OCI-LY1 (cell line): ENCODE measurements at regions not wholly inside any gene's neighbourhood (a gene's known extent, or its start where the extent isn't known, plus 50 kb on each side); places are given as distances from the start of the nearest gene placed in this dataset.

Experiments used
- H2AFZ ChIP-seq: fragments of 200-600 bp; sonication (generic), shearing (Covaris generic); 2 replicates; pipeline ENCODE4 v1.6.0; 2014; ENCODE audit warnings: antibody characterized with exemption, mild to moderate bottlenecking, low read length
- H3F3A ChIP-seq: fragments of 200-600 bp; sonication (generic), shearing (Covaris generic); 2 replicates; pipeline ENCODE4 v1.6.0; 2014; ENCODE audit warnings: mild to moderate bottlenecking, antibody characterized with exemption, low read length, moderate library complexity; ENCODE audit not compliant: insufficient read depth
- H3K27ac ChIP-seq: fragments of 200-600 bp; sonication (generic); 2 replicates; pipeline ENCODE4 v1.5.1; 2014; ENCODE audit warnings: low read length, mixed run types, mild to moderate bottlenecking, low read depth; ENCODE audit not compliant: poor library complexity, severe bottlenecking
- H3K27me3 ChIP-seq: fragments of 200-600 bp; sonication (generic); 2 replicates; pipeline ENCODE4 v1.6.0; 2014; ENCODE audit warnings: antibody characterized with exemption, mild to moderate bottlenecking, low read length, moderate library complexity; ENCODE audit not compliant: insufficient read depth
- H3K36me3 ChIP-seq: fragments of 200-600 bp; sonication (generic); 2 replicates; pipeline ENCODE4 v1.6.1; 2014; ENCODE audit warnings: mild to moderate bottlenecking, antibody characterized with exemption, low read length, moderate library complexity, mixed read lengths; ENCODE audit not compliant: insufficient read depth
- H3K4me1 ChIP-seq: fragments of 200-600 bp; sonication (generic); 2 replicates; pipeline ENCODE4 v1.5.1; 2014; ENCODE audit warnings: mild to moderate bottlenecking, low read length, moderate library complexity; ENCODE audit not compliant: insufficient read depth, severe bottlenecking
- H3K4me2 ChIP-seq: fragments of 200-600 bp; sonication (generic), shearing (Covaris generic); 2 replicates; pipeline ENCODE4 v1.6.1; 2014; ENCODE audit warnings: low read length
- H3K4me3 ChIP-seq: fragments of 200-600 bp; sonication (generic); 2 replicates; pipeline ENCODE4 v1.5.1; 2014; ENCODE audit warnings: low read length, low read depth, mild to moderate bottlenecking, mixed read lengths; ENCODE audit not compliant: poor library complexity, severe bottlenecking
- H3K79me2 ChIP-seq: fragments of 200-600 bp; shearing (Covaris generic); 2 replicates; pipeline ENCODE4 v1.6.1; 2016; ENCODE audit warnings: mixed run types, low read length, mixed read lengths; ENCODE audit not compliant: insufficient read depth
- H3K9ac ChIP-seq: fragments of 200-600 bp; sonication (generic), shearing (Covaris generic); 2 replicates; pipeline ENCODE4 v1.6.1; 2014; ENCODE audit warnings: mild to moderate bottlenecking, low read length, mixed read lengths
- H3K9me2 ChIP-seq: fragments of 200-600 bp; sonication (generic), shearing (Covaris generic); 2 replicates; pipeline ENCODE4 v1.6.1; 2014; ENCODE audit warnings: low read depth, mild to moderate bottlenecking, low read length, mixed read lengths
- H3K9me3 ChIP-seq: fragments of 200-600 bp; shearing (Covaris generic); 2 replicates; pipeline ENCODE4 v1.6.1; 2014; ENCODE audit warnings: low read length, mixed read lengths
- H4K20me1 ChIP-seq: fragments of 200-600 bp; sonication (generic), shearing (Covaris generic); 2 replicates; pipeline ENCODE4 v1.6.0; 2016; ENCODE audit warnings: mild to moderate bottlenecking, low read length; ENCODE audit not compliant: insufficient read depth
- EZH2 ChIP-seq: fragments of 200-600 bp; sonication (generic), shearing (Covaris generic); IDR thresholded peaks from 2 replicates; pipeline ENCODE4 v1.8.0; 2017; ENCODE audit warnings: borderline replicate concordance, mixed run types, mild to moderate bottlenecking, antibody characterized with exemption, low read length, moderate library complexity, mixed read lengths
- TF ChIP-seq, protein P1 (sequence below): fragments of 200-600 bp; sonication (generic), shearing (Covaris generic); IDR thresholded peaks from 2 replicates; pipeline ENCODE4 v1.5.1; 2017; ENCODE audit warnings: mild to moderate bottlenecking, antibody characterized with exemption, low read length, moderate library complexity, mixed read lengths

GRCh38 chr18:42156281-42156680 is 201.2 kb downstream of the PIK3C3 start:
- H3K79me2 ChIP-seq: no peaks in the 10 kb centered on the region
- TF ChIP-seq EZH2: no peak
- TF ChIP-seq, protein P1, sequence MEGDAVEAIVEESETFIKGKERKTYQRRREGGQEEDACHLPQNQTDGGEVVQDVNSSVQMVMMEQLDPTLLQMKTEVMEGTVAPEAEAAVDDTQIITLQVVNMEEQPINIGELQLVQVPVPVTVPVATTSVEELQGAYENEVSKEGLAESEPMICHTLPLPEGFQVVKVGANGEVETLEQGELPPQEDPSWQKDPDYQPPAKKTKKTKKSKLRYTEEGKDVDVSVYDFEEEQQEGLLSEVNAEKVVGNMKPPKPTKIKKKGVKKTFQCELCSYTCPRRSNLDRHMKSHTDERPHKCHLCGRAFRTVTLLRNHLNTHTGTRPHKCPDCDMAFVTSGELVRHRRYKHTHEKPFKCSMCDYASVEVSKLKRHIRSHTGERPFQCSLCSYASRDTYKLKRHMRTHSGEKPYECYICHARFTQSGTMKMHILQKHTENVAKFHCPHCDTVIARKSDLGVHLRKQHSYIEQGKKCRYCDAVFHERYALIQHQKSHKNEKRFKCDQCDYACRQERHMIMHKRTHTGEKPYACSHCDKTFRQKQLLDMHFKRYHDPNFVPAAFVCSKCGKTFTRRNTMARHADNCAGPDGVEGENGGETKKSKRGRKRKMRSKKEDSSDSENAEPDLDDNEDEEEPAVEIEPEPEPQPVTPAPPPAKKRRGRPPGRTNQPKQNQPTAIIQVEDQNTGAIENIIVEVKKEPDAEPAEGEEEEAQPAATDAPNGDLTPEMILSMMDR: no peak
- no peaks in the 10 kb centered on the region for H3K36me3 ChIP-seq
- H3K9me2 ChIP-seq: no peaks in the 10 kb centered on the region
- H4K20me1 ChIP-seq: no peaks in the 10 kb centered on the region
- H3K4me3 ChIP-seq: no peak overlapping the region
- H3K27me3 ChIP-seq: no peaks in the 10 kb centered on the region
- no peak overlapping the region for H3K9ac ChIP-seq
- H3K4me2 ChIP-seq: no peak overlapping the region
- no peak overlapping the region for H2AFZ ChIP-seq
- H3K4me1 ChIP-seq: no peaks in the 10 kb centered on the region
- no peaks in the 10 kb centered on the region for H3K9me3 ChIP-seq
- H3F3A ChIP-seq: no peaks in the 10 kb centered on the region
- H3K27ac ChIP-seq: no peak overlapping the region

DNA sequence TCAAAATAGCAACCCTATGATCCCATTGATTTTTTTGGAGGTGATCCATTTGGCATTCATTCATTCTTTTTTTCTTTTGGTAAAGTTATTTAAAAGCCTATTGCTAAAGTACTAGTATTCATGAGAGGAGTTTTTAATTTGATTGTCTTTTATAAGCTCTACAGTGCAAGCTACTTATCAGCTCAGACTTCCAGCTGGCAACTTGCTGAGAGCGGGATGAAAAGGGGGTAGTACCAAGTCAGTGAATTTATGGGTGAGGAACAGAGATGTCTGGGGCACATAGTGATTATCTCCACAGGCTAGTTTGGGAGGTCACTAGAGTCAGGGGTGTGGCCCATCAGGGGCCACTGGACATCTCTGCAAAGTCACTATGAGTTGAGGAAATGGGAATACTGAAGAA is 202.4 kb downstream of the PIK3C3 start:
- H3K4me1 ChIP-seq: no peaks in the 10 kb centered on the region
- H3F3A ChIP-seq: no peaks in the 10 kb centered on the region
- no peak overlapping the region for H3K4me3 ChIP-seq
- TF ChIP-seq, protein P1: no peak
- no peak for TF ChIP-seq EZH2
- no peak overlapping the region for H3K4me2 ChIP-seq
- H3K9me3 ChIP-seq: no peaks in the 10 kb centered on the region
- no peak overlapping the region for H2AFZ ChIP-seq
- H3K27ac ChIP-seq: no peak overlapping the region
- H4K20me1 ChIP-seq: no peaks in the 10 kb centered on the region
- no peaks in the 10 kb centered on the region for H3K9me2 ChIP-seq
- H3K9ac ChIP-seq: no peak overlapping the region
- no peaks in the 10 kb centered on the region for H3K27me3 ChIP-seq
- H3K36me3 ChIP-seq: no peaks in the 10 kb centered on the region
- no peaks in the 10 kb centered on the region for H3K79me2 ChIP-seq

DNA sequence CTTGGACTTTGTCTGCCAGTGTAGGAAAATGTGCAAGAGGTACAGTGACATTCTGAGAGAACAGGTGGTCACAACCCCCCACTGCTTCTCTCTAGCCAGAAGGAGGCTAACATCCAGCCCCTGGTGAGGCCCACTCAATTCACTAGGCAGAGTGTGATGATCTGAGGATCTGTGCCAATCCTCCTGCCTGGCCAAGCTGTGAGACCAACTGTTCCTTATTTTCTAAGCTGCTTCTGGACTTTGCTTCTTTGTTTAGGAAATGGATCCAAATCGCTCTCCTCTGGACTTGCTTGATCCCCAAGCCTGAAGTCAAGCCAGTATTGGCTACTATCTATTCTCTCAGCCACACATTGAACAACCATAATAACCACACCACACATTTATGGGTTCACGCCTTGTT is 202.8 kb downstream of the PIK3C3 start:
- H2AFZ ChIP-seq: no peak overlapping the region
- no peaks in the 10 kb centered on the region for H3K36me3 ChIP-seq
- no peak overlapping the region for H3K4me2 ChIP-seq
- no peaks in the 10 kb centered on the region for H3K9me3 ChIP-seq
- H4K20me1 ChIP-seq: no peaks in the 10 kb centered on the region
- H3K4me1 ChIP-seq: no peaks in the 10 kb centered on the region
- H3F3A ChIP-seq: no peaks in the 10 kb centered on the region
- H3K27me3 ChIP-seq: no peaks in the 10 kb centered on the region
- H3K79me2 ChIP-seq: no peaks in the 10 kb centered on the region
- TF ChIP-seq, protein P1: no peak
- TF ChIP-seq EZH2: no peak
- no peaks in the 10 kb centered on the region for H3K9me2 ChIP-seq
- H3K9ac ChIP-seq: no peak overlapping the region
- H3K4me3 ChIP-seq: no peak overlapping the region
- H3K27ac ChIP-seq: no peak overlapping the region
